ENCODE measurements at regions not wholly inside any gene's neighbourhood (a gene's known extent, or its start where the extent isn't known, plus 50 kb on each side); places are given as distances from the start of the nearest gene placed in this dataset.

DNA sequence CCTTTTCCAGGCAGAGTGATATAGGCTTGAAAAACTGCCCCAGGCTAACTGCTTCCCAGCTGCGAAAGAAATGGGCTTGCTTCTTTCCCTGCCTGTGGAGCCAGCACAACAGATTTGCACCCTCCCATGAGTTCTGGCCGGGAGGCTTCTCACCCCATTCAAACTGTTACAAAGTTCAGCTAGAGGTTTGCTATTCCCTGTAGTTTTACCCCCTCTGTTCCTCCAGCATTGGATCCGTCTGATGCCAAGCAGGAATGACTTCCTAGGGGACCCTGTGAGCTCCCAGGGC, 87.6 kb upstream of the NDST4 start:
- no peak for TF ChIP-seq TRIM28 (IDR thresholded peaks at IDR 0.05; ENCODE audit: borderline replicate concordance, low read length)
- TF ChIP-seq, protein P1, sequence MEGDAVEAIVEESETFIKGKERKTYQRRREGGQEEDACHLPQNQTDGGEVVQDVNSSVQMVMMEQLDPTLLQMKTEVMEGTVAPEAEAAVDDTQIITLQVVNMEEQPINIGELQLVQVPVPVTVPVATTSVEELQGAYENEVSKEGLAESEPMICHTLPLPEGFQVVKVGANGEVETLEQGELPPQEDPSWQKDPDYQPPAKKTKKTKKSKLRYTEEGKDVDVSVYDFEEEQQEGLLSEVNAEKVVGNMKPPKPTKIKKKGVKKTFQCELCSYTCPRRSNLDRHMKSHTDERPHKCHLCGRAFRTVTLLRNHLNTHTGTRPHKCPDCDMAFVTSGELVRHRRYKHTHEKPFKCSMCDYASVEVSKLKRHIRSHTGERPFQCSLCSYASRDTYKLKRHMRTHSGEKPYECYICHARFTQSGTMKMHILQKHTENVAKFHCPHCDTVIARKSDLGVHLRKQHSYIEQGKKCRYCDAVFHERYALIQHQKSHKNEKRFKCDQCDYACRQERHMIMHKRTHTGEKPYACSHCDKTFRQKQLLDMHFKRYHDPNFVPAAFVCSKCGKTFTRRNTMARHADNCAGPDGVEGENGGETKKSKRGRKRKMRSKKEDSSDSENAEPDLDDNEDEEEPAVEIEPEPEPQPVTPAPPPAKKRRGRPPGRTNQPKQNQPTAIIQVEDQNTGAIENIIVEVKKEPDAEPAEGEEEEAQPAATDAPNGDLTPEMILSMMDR (tag by site-specific recombination; IDR thresholded peaks at IDR 0.05): no peak
